Keratinocyte (primary cell): ENCODE measurements at regions not wholly inside any gene's neighbourhood (a gene's known extent, or its start where the extent isn't known, plus 50 kb on each side); places are given as distances from the start of the nearest gene placed in this dataset.

Experiments used
- EZH2 ChIP-seq: IDR thresholded peaks from one replicate; pipeline ENCODE4 v1.6.1; 2012; ENCODE audit warnings: inconsistent platforms, mild to moderate bottlenecking, low read length, moderate library complexity
- TF ChIP-seq, protein P1 (sequence below), 3 experiments: IDR thresholded peaks in 1 of 3; conservative IDR thresholded peaks in 1 of 3; optimal IDR thresholded peaks in 1 of 3; 2 replicates in 2 of 3; 3 replicates in 1 of 3; pipeline versions ENCODE3 to v1.5.1; 2011; ENCODE audit warnings: low read length in 3 of 3, mild to moderate bottlenecking in 3 of 3, moderate library complexity in 2 of 3, control low read depth in 1 of 3, inconsistent platforms in 1 of 3; ENCODE audit not compliant: insufficient read depth in 2 of 3; ENCODE audit errors: extremely low read depth in 1 of 3

DNA sequence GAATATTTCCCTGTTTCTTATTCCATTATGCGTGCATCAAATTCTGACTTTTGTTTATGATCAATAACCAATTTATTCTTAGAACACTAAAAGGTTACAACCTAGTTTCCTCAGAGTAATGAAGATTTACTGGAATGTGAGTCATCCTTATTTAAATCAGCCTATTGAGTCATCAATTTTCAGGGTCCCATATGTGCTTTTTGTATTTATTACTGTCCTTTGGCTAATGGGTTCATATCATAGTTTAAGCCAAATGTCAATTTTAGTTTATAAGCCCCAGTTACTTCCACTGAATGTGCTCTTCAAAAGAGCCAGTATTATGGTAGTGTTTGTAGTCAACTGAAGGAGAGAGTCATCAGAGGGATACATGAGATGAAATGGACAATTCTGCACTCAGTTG is 359.2 kb downstream of the PRR16 start:
- TF ChIP-seq, protein P1, sequence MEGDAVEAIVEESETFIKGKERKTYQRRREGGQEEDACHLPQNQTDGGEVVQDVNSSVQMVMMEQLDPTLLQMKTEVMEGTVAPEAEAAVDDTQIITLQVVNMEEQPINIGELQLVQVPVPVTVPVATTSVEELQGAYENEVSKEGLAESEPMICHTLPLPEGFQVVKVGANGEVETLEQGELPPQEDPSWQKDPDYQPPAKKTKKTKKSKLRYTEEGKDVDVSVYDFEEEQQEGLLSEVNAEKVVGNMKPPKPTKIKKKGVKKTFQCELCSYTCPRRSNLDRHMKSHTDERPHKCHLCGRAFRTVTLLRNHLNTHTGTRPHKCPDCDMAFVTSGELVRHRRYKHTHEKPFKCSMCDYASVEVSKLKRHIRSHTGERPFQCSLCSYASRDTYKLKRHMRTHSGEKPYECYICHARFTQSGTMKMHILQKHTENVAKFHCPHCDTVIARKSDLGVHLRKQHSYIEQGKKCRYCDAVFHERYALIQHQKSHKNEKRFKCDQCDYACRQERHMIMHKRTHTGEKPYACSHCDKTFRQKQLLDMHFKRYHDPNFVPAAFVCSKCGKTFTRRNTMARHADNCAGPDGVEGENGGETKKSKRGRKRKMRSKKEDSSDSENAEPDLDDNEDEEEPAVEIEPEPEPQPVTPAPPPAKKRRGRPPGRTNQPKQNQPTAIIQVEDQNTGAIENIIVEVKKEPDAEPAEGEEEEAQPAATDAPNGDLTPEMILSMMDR (optimal IDR thresholded peaks at IDR 0.05 in 1 of 3, IDR thresholded peaks at IDR 0.05 in 1 of 3, conservative IDR thresholded peaks at IDR 0.05 in 1 of 3; ENCODE audit: extremely low read depth in 1 of 3, insufficient read depth in 2 of 3, low read length in 3 of 3): no peak
- TF ChIP-seq EZH2: no peak
